CD4-positive, alpha-beta T cell (primary cell): ENCODE measurements at regions not wholly inside any gene's neighbourhood (a gene's known extent, or its start where the extent isn't known, plus 50 kb on each side); places are given as distances from the start of the nearest gene placed in this dataset.

Source experiments
- ATAC-seq: fragments of 200-7000 bp; cut with Tn5 transposase; one replicate; pipeline ENCODE4 v1.10.0; 2022; ENCODE audit warnings: mild to moderate bottlenecking; ENCODE audit not compliant: poor library complexity
- CTCF ChIA-PET: fragments of 350-600 bp; sonication (Branson Sonifier 250); formaldehyde crosslinking; loops from one replicate; lab custom pipeline; 2021; ENCODE audit warnings: antibody characterized with exemption, inconsistent platforms; lab: Charles Lee
- POLR2A ChIA-PET: fragments of 350-600 bp; sonication (Branson Sonifier 250); formaldehyde crosslinking; loops from one replicate; lab custom pipeline; 2021; ENCODE audit warnings: antibody characterized with exemption, inconsistent platforms; lab: Charles Lee
- DNase-seq, 14 experiments: peaks; one replicate each; pipeline ENCODE4 v3.0.0-alpha.2; 2013 to 2020; ENCODE audit warnings: mixed read lengths in 2 of 14
- H3K27ac ChIP-seq, 2 donors: one replicate each; pipeline versions ENCODE4 v1.5.1 to v1.7.0; 2013; ENCODE audit warnings: low read length in 2 of 2, low read depth in 1 of 2, mild to moderate bottlenecking in 1 of 2
- H3K27me3 ChIP-seq, 2 experiments: 1 replicate in 1 of 2; 2 replicates in 1 of 2; pipeline versions ENCODE4 v1.6.1 to v1.7.0; 2013; ENCODE audit warnings: low read length in 2 of 2, control low read depth in 1 of 2, mild to moderate bottlenecking in 1 of 2, moderate library complexity in 1 of 2; ENCODE audit not compliant: insufficient read depth in 2 of 2, control insufficient read depth in 1 of 2
- H3K36me3 ChIP-seq: one replicate; pipeline ENCODE4 v1.6.1; 2013; ENCODE audit warnings: low read length, control low read depth; ENCODE audit not compliant: insufficient read depth
- H3K4me1 ChIP-seq: one replicate; pipeline ENCODE4 v1.6.1; 2013; ENCODE audit warnings: low read length, control low read depth; ENCODE audit not compliant: insufficient read depth
- H3K4me3 ChIP-seq: one replicate; pipeline ENCODE4 v1.5.1; 2013; ENCODE audit warnings: mild to moderate bottlenecking, low read length, moderate library complexity
- H3K9me3 ChIP-seq, 2 experiments: 1 replicate in 1 of 2; 2 replicates in 1 of 2; pipeline versions ENCODE4 v1.6.1 to v1.7.0; 2013; ENCODE audit warnings: low read length in 2 of 2, mild to moderate bottlenecking in 2 of 2, control low read depth in 1 of 2, moderate library complexity in 1 of 2; ENCODE audit not compliant: control insufficient read depth in 1 of 2, insufficient read depth in 1 of 2
- H3K27ac Mint-ChIP-seq: one replicate; pipeline ENCODE4 v1.8.0; 2020; ENCODE audit warnings: mixed read lengths
- H3K27me3 Mint-ChIP-seq: one replicate; pipeline ENCODE4 v1.8.0; 2021; ENCODE audit warnings: mixed read lengths
- H3K36me3 Mint-ChIP-seq: one replicate; pipeline ENCODE4 v1.8.0; 2021; ENCODE audit warnings: low read depth, mixed read lengths
- H3K4me1 Mint-ChIP-seq: one replicate; pipeline ENCODE4 v1.8.0; 2021; ENCODE audit warnings: low read depth, mixed read lengths
- H3K4me3 Mint-ChIP-seq: one replicate; pipeline ENCODE4 v1.8.0; 2020; ENCODE audit warnings: mild to moderate bottlenecking, mixed read lengths
- H3K9me3 Mint-ChIP-seq: one replicate; pipeline ENCODE4 v1.8.0; 2020; ENCODE audit warnings: mixed read lengths
- CTCF ChIP-seq: fragments of 200-600 bp; IDR thresholded peaks from one replicate; pipeline ENCODE4 v1.8.0; 2022; ENCODE audit warnings: antibody characterized with exemption, mild to moderate bottlenecking
- intact Hi-C, 2 experiments: fragments of 100-400 bp; cut with DNase I in 1 of 2; cut with micrococcal nuclease in 1 of 2; formaldehyde crosslinking; loops; one replicate each; pipeline versions ENCODE4 v1.15.1 to v1.9.0; 2023 to 2025; cut with DNase I, micrococcal nuclease

DNA sequence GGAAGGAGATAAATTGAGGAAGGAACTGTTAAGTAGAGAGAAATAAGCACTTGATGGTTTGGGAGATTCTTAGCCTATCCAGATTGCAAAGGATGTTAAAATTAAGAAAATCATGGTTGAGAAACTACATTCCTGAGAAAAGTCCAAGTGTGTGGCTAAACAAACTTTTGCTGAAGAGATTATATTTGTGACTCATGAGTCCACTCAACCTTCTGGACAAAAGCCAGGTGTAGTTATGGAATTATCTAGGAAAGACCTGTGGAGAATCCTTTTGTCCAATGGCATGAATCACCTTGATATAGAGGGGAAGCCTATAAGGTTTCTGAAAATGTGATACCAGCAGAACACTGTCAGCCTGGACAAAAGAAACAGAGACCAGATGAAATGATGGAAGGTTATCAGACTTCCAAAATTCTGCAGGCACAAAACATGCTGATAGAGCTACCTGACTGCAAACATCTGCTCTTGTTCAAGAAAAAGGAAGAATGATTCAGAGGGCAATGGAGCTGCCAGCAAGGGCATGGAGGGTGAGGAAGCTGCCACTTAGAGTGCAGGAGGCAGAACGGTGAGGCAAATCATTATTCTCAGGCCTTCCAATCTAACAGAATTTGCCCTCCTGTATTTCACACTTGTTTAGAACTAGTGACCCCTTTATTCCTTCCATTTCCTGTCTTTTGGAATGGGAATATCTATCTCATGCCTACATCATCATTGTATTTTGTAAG, 300.6 kb upstream of the PRMT6 start:
- Mint-ChIP-seq H3K4me3 (no peak overlapping the region), H3K9me3 (peaks cover 2% of the 10 kb centered on the region), H3K4me1 (no peaks in the 10 kb centered on the region), H3K36me3 (no peaks in the 10 kb centered on the region), H3K27ac (no peak overlapping the region), H3K27me3 (no peaks in the 10 kb centered on the region)
- Histone ChIP-seq H3K27ac (no peak overlapping the region), H3K4me3 (no peak overlapping the region), H3K9me3 (no peaks in the 10 kb centered on the region), H3K27me3 (no peaks in the 10 kb centered on the region), H3K4me1 (no peaks in the 10 kb centered on the region), H3K36me3 (no peaks in the 10 kb centered on the region)
- intact Hi-C loops: no loop called here
- TF ChIP-seq CTCF: no peak
- ChIA-PET CTCF (no interaction called here), POLR2A (no interaction called here)
- DNase-seq (no peak), ATAC-seq (no peak)

DNA sequence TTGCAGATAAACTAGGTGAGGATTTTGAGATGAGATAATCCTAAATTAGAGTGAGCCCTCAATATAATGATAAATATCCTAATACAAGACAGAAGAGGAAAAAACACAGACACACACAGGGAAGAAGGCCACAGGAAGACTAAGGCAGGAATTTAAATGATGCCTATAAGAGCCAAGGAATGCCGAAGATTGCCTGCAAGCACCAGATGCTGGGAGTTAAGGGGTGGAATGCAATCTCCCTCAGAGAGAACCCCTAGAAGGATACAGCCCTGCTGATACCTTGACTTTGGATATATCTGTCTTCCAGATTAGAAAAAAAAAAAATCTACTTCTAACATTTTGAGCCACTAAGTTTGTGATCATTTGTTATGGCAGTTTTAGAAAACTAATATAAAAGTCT, 299.7 kb upstream of the PRMT6 start:
- H3K27ac Mint-ChIP-seq: no peak overlapping the region

DNA sequence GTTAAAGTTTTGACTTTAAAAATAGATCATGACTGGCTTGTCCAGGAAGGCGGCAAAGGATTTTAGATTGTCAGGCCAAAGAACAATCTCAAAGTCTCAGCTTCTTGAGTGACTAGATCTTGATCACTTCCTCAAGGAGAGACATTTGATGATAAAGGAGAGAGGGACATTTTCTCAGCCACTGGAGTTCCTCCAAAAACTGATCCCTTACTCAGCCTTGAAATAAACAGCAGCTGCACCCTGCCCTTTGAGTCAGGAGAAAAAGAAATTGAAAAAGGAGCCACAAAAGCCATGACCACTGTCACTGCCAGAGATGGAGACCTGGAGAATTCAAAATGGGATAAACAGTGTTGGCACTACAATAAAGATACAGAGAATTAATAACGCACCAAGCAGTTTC, 288.4 kb upstream of the PRMT6 start:
- H3K4me1 Mint-ChIP-seq: no peaks in the 10 kb centered on the region
- intact Hi-C loops: no loop called here
- no peak for TF ChIP-seq CTCF
- H3K9me3 Mint-ChIP-seq: no peaks in the 10 kb centered on the region
- no peaks in the 10 kb centered on the region for H3K27me3 ChIP-seq
- no peak overlapping the region for H3K4me3 Mint-ChIP-seq
- no peak overlapping the region for H3K4me3 ChIP-seq
- CTCF ChIA-PET: no interaction called here
- no peak overlapping the region for H3K27ac ChIP-seq
- ATAC-seq (no peak), DNase-seq (no peak)
- no peak overlapping the region for H3K27ac Mint-ChIP-seq
- no peaks in the 10 kb centered on the region for H3K36me3 Mint-ChIP-seq
- H3K36me3 ChIP-seq: no peaks in the 10 kb centered on the region
- no peaks in the 10 kb centered on the region for H3K4me1 ChIP-seq
- POLR2A ChIA-PET: no interaction called here
- no peaks in the 10 kb centered on the region for H3K27me3 Mint-ChIP-seq
- H3K9me3 ChIP-seq: peaks cover 0 to 1% of the 10 kb centered on the region in 2 experiments

More for the DNA sequence above, 299.7 kb upstream of the PRMT6 start:
- no peaks in the 10 kb centered on the region for H3K27me3 Mint-ChIP-seq
- H3K4me3 Mint-ChIP-seq: no peak overlapping the region
- Histone ChIP-seq H3K27ac (no peak overlapping the region), H3K9me3 (no peaks in the 10 kb centered on the region), H3K27me3 (no peaks in the 10 kb centered on the region), H3K36me3 (no peaks in the 10 kb centered on the region), H3K4me3 (no peak overlapping the region), H3K4me1 (no peaks in the 10 kb centered on the region)
- ATAC-seq (no peak), DNase-seq (no peak)
- no peak for TF ChIP-seq CTCF
- peaks cover 2% of the 10 kb centered on the region for H3K9me3 Mint-ChIP-seq
- intact Hi-C loops: no loop called here
- H3K36me3 Mint-ChIP-seq: no peaks in the 10 kb centered on the region
- POLR2A ChIA-PET: no interaction called here
- no peaks in the 10 kb centered on the region for H3K4me1 Mint-ChIP-seq
- CTCF ChIA-PET: no interaction called here
